Endothelial cell of umbilical vein (primary cell): ENCODE measurements at regions not wholly inside any gene's neighbourhood (a gene's known extent, or its start where the extent isn't known, plus 50 kb on each side); places are given as distances from the start of the nearest gene placed in this dataset.

Experiments
- BruUV-seq: library from RNA; stranded (reverse); fragments of 400-500 nt; replicated peaks from 2 replicates; lab custom pipeline; 2021; lab: Mats Ljungman, UMichigan
- CTCF ChIA-PET: fragments of 300-600, 350-600 bp; sonication (Branson Sonifier 250); formaldehyde crosslinking; loops from one replicate; lab custom pipeline; 2021; ENCODE audit warnings: antibody characterized with exemption, inconsistent platforms; lab: Charles Lee
- POLR2A ChIA-PET: fragments of 300-600, 350-600 bp; sonication (Branson Sonifier 250); formaldehyde crosslinking; loops from one replicate; lab custom pipeline; 2021; ENCODE audit warnings: antibody characterized with exemption, inconsistent platforms; lab: Charles Lee
- DNase-seq: peaks from one replicate; pipeline ENCODE4 v3.0.0-alpha.2; 2011; ENCODE audit warnings: low read depth, low spot score
- FAIRE-seq: peaks from 2 replicates; lab custom pipeline; 2011; peaks lifted over from hg19 to GRCh38; lab: Jason Lieb, UNC
- H2AFZ ChIP-seq: 2 replicates; pipeline ENCODE4 v1.6.0; 2012; ENCODE audit warnings: low read depth, low read length, control low read depth, inconsistent platforms
- H3K27ac ChIP-seq: 2 replicates; pipeline ENCODE4 v1.5.1; 2011; ENCODE audit warnings: low read depth, mild to moderate bottlenecking, control low read depth, low read length, moderate library complexity; ENCODE audit not compliant: insufficient read depth
- H3K27me3 ChIP-seq, 2 experiments: 2 replicates each; pipeline versions ENCODE4 v1.6.0 to v1.6.1; 2011; ENCODE audit warnings: low read length in 2 of 2, mixed read lengths in 1 of 2; ENCODE audit not compliant: control insufficient read depth in 2 of 2, insufficient read depth in 2 of 2
- H3K36me3 ChIP-seq, 2 experiments: 2 replicates in 1 of 2; 3 replicates in 1 of 2; pipeline ENCODE4 v1.5.1; 2011; ENCODE audit warnings: low read length in 2 of 2, mild to moderate bottlenecking in 1 of 2, moderate library complexity in 1 of 2; ENCODE audit not compliant: control insufficient read depth in 2 of 2, insufficient read depth in 2 of 2; ENCODE audit errors: extremely low read depth in 1 of 2
- H3K4me1 ChIP-seq: 3 replicates; pipeline ENCODE4 v1.5.1; 2011; ENCODE audit warnings: mild to moderate bottlenecking, low read length; ENCODE audit not compliant: control insufficient read depth, insufficient read depth; ENCODE audit errors: extremely low read depth
- H3K4me2 ChIP-seq: 2 replicates; pipeline ENCODE4 v1.6.1; 2011; ENCODE audit warnings: low read length, control low read depth, mixed read lengths; ENCODE audit not compliant: insufficient read depth
- H3K4me3 ChIP-seq, 3 experiments: fragments of 200-600 bp in 1 of 3; sonication (generic), shearing (Covaris generic) in 1 of 3; replicated peaks in 1 of 3; 2 replicates each; pipeline ENCODE4 v1.5.1; 2011 to 2016; ENCODE audit warnings: control low read depth in 3 of 3, low read length in 3 of 3, mild to moderate bottlenecking in 2 of 3, inconsistent platforms in 1 of 3, low read depth in 1 of 3, moderate library complexity in 1 of 3; ENCODE audit not compliant: insufficient read depth in 1 of 3
- H3K79me2 ChIP-seq: 2 replicates; pipeline ENCODE4 v1.6.0; 2012; ENCODE audit warnings: low read length, inconsistent platforms; ENCODE audit not compliant: control insufficient read depth, insufficient read depth
- H3K9ac ChIP-seq: replicated peaks from 2 replicates; pipeline ENCODE3; 2011; ENCODE audit warnings: low read length, control low read depth; ENCODE audit not compliant: insufficient read depth; ENCODE audit errors: extremely low read depth
- H3K9me1 ChIP-seq: replicated peaks from 3 replicates; pipeline ENCODE4 v1.6.0; 2011; ENCODE audit warnings: mild to moderate bottlenecking, low read length; ENCODE audit not compliant: control insufficient read depth, insufficient read depth; ENCODE audit errors: extremely low read depth
- H3K9me3 ChIP-seq: replicated peaks from 2 replicates; pipeline ENCODE4 v1.5.1; 2012; ENCODE audit warnings: low read length, inconsistent platforms; ENCODE audit not compliant: control insufficient read depth, insufficient read depth
- H4K20me1 ChIP-seq: replicated peaks from 2 replicates; pipeline ENCODE3; 2011; ENCODE audit warnings: mild to moderate bottlenecking, low read length; ENCODE audit not compliant: control insufficient read depth, insufficient read depth; ENCODE audit errors: extremely low read depth
- CTCF ChIP-seq, 2 donors: IDR thresholded peaks; 1 replicate in 1 of 2; 2 replicates in 1 of 2; pipeline ENCODE4 v1.5.1; 2011; ENCODE audit warnings: low read length in 2 of 2, mild to moderate bottlenecking in 2 of 2, moderate library complexity in 2 of 2, control low read depth in 1 of 2, inconsistent platforms in 1 of 2, low read depth in 1 of 2; ENCODE audit not compliant: insufficient read depth in 1 of 2; ENCODE audit errors: extremely low read depth in 1 of 2
- EZH2 ChIP-seq: IDR thresholded peaks from 2 replicates; pipeline ENCODE4 v1.6.1; 2012; ENCODE audit warnings: borderline replicate concordance, low read depth, mild to moderate bottlenecking, moderate library complexity, low read length, inconsistent platforms; ENCODE audit not compliant: severe bottlenecking
- FOS ChIP-seq: IDR thresholded peaks from 2 replicates; pipeline ENCODE4 v1.6.1; 2011; ENCODE audit warnings: mild to moderate bottlenecking, low read length, moderate library complexity, borderline replicate concordance; ENCODE audit not compliant: insufficient read depth
- GATA2 ChIP-seq: IDR thresholded peaks from 2 replicates; pipeline ENCODE4 v1.7.0; 2011; ENCODE audit warnings: low read depth, mild to moderate bottlenecking, moderate library complexity, mixed read lengths, low read length; ENCODE audit not compliant: insufficient read length, insufficient read depth
- JUN ChIP-seq: IDR thresholded peaks from 2 replicates; pipeline ENCODE4 v1.6.1; 2011; ENCODE audit warnings: borderline replicate concordance, low read depth; ENCODE audit not compliant: insufficient read length, insufficient read depth
- MAX ChIP-seq: IDR thresholded peaks from 2 replicates; pipeline ENCODE4 v1.6.1; 2011; ENCODE audit not compliant: insufficient read depth, insufficient read length
- MYC ChIP-seq: IDR thresholded peaks from one replicate; pipeline ENCODE4 v1.6.1; 2011; ENCODE audit warnings: mild to moderate bottlenecking, low read depth, low read length
- POLR2A ChIP-seq: IDR thresholded peaks from 2 replicates; pipeline ENCODE4 v1.6.1; 2012; ENCODE audit warnings: low read depth, mild to moderate bottlenecking, control low read depth, low read length
- POLR2AphosphoS5 ChIP-seq: IDR thresholded peaks from 2 replicates; pipeline ENCODE4 v1.6.1; 2012; ENCODE audit warnings: low read depth, mild to moderate bottlenecking, control low read depth, low read length, moderate library complexity; ENCODE audit not compliant: insufficient read depth
- dilution Hi-C: fragments of 300-500 bp; cut with MboI; formaldehyde crosslinking; loops from one replicate; pipeline ENCODE4 v1.15.0; 2019; ENCODE audit warnings: low sequenced_read_pairs; ENCODE audit not compliant: extremely low pct_ligation_motif_present
- intact Hi-C: fragments of 100-400 bp; cut with micrococcal nuclease; formaldehyde crosslinking; loops from one replicate; pipeline ENCODE4 v1.10.0; 2022

GRCh38 chr3:159840703-159841299 lies 147.8 kb upstream of the IL12A start:
- no TSS peak for BruUV-seq
- FAIRE-seq (no peak), DNase-seq (no peak)
- no peak overlapping the region for H3K9ac ChIP-seq
- no peaks in the 10 kb centered on the region for H3K36me3 ChIP-seq
- peaks cover 68% of the 10 kb centered on the region for H3K79me2 ChIP-seq
- no peaks in the 10 kb centered on the region for H3K27me3 ChIP-seq
- ChIA-PET POLR2A (no interaction called here), CTCF (no interaction called here)
- no peaks in the 10 kb centered on the region for H3K9me1 ChIP-seq
- no peak overlapping the region for H3K4me3 ChIP-seq
- H4K20me1 ChIP-seq, result no peaks in the 10 kb centered on the region
- H3K27ac ChIP-seq, result no peak overlapping the region
- intact Hi-C loops (no loop called here), dilution Hi-C loops (no loop called here)
- H3K4me1 ChIP-seq, result peaks cover 40% of the 10 kb centered on the region
- H2AFZ ChIP-seq, result no peak overlapping the region
- H3K4me2 ChIP-seq, result no peak overlapping the region
- no peaks in the 10 kb centered on the region for H3K9me3 ChIP-seq
- TF ChIP-seq CTCF (IDR thresholded peaks at IDR 0.05; ENCODE audit: extremely low read depth in 1 of 2, insufficient read depth in 1 of 2, low read depth in 1 of 2, low read length in 2 of 2) (no peak), MAX (no peak), JUN (no peak), GATA2 (no peak), MYC (no peak), POLR2A (no peak), POLR2AphosphoS5 (no peak), EZH2 (no peak), FOS (no peak)
